ENCODE measurements at regions not wholly inside any gene's neighbourhood (a gene's known extent, or its start where the extent isn't known, plus 50 kb on each side); places are given as distances from the start of the nearest gene placed in this dataset.

DNA sequence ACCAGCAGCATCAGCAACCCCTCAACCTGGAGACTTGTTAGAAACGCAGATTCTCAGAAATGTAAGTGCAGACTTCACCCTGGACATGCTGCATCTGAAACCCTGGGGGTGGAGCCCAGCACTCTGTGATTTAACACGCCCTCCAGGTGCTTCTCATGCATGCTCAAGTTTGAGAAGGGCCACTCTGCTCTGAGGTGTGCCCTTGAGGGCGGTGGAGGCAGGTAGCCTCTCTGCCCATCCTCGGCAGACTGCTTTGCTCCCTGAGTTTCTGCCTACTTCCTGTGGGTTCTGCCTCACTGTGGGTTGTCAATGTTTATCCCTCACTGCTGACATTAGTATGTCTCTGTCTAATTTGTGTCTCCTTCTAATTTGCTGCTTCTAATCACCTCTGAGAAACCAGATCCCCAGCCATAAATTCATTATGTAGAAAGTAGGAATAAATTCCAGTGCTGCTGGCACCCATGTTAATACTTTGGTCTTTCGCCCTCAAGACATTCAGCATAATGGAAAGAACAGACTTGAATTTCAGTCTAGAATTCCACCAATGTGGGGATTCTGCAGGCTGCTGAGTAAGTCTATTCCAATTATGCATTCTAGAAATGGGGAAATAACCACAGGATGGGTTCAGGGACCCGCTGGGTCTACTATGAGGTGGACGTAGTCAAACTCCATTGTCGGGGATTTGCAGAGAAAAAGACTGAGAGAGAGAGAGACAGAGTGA lies 51.3 kb upstream of the CYSLTR2 start:
- H3K36me3 Mint-ChIP-seq (ENCODE audit: low read depth), result no peaks in the 10 kb centered on the region
- H3K4me1 Mint-ChIP-seq (ENCODE audit: low read depth), result peaks cover 8% of the 10 kb centered on the region
- H3K9me3 Mint-ChIP-seq, result peaks cover 8% of the 10 kb centered on the region
- no peaks in the 10 kb centered on the region for H3K27me3 Mint-ChIP-seq
- H3K4me3 Mint-ChIP-seq, result no peak overlapping the region
- no peak overlapping the region for H3K27ac Mint-ChIP-seq
- no peak for DNase-seq

DNA sequence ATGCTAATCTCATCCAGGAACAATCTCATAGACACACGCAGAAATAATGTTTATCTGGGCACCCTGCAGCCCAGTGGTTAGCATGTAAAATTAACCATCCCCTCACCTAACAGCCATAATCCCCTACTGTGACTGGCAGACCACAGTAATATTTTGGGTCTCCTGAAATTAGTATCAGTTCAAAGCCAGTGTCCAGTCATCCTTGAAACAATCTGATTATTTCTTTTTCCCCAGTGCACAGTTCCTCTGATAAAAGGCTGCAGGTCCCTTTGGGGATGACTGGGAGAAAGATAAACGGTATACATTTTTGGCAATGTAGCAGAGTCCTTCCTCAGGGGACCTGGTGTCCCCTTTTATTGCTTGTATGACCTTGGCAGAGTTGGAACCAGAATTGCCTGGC lies 50.4 kb upstream of the CYSLTR2 start:
- Mint-ChIP-seq H3K27me3 (no peaks in the 10 kb centered on the region), H3K4me3 (no peak overlapping the region), H3K36me3 (ENCODE audit: low read depth) (no peaks in the 10 kb centered on the region), H3K27ac (no peak overlapping the region), H3K4me1 (ENCODE audit: low read depth) (peaks cover 8% of the 10 kb centered on the region), H3K9me3 (peaks cover 12% of the 10 kb centered on the region)
- DNase-seq, result no peak

All from activated T-cell treated with anti-CD3 and anti-CD28 coated beads, Interleukin-2, amount 50 U/mL, for 24 hours (primary cell).